ENCODE measurements at regions not wholly inside any gene's neighbourhood (a gene's known extent, or its start where the extent isn't known, plus 50 kb on each side); places are given as distances from the start of the nearest gene placed in this dataset.

GRCh38 chr18:56413862-56414261, 224.5 kb downstream of the TXNL1 start:
- H3K4me1 Mint-ChIP-seq, result peaks cover 2% of the 10 kb centered on the region

GRCh38 chr18:56412951-56413350, 225.4 kb downstream of the TXNL1 start:
- Histone ChIP-seq H3K36me3 (no peaks in the 10 kb centered on the region), H3K4me1 (peaks cover 7% of the 10 kb centered on the region), H3F3A (ENCODE audit: low read depth) (no peaks in the 10 kb centered on the region), H3K4me2 (no peak overlapping the region), H3K4me3 (no peak overlapping the region), H3K27ac (no peak overlapping the region), H4K20me1 (ENCODE audit: low read depth) (no peaks in the 10 kb centered on the region), H3K9me3 (ENCODE audit: low read depth) (no peaks in the 10 kb centered on the region), H3K9ac (no peak overlapping the region), H3K27me3 (no peaks in the 10 kb centered on the region), H3K79me2 (ENCODE audit: low read depth) (no peaks in the 10 kb centered on the region), H2AFZ (replicated peaks) (no peak overlapping the region)
- TF ChIP-seq CTCF (IDR thresholded peaks at IDR 0.05) (no peak), EZH2phosphoT487 (IDR thresholded peaks at IDR 0.05) (no peak), EZH2 (IDR thresholded peaks at IDR 0.05) (no peak)
- no peak overlapping the region for H3K27ac Mint-ChIP-seq
- no peak for DNase-seq (ENCODE audit: low spot score)
- peaks cover 9% of the 10 kb centered on the region for H3K4me1 Mint-ChIP-seq
- peaks cover 5% of the 10 kb centered on the region for H3K27me3 Mint-ChIP-seq (ENCODE audit: insufficient read depth, low read depth)
- peaks cover 25% of the 10 kb centered on the region for H3K9me3 Mint-ChIP-seq
- H3K4me3 Mint-ChIP-seq, result no peak overlapping the region
- H3K36me3 Mint-ChIP-seq, result peaks cover 11% of the 10 kb centered on the region

More at GRCh38 chr18:56413862-56414261, 224.5 kb downstream of the TXNL1 start:
- no peak overlapping the region for H3K27ac ChIP-seq
- H3K4me2 ChIP-seq, result no peak overlapping the region
- H4K20me1 ChIP-seq (ENCODE audit: low read depth), result no peaks in the 10 kb centered on the region
- no peaks in the 10 kb centered on the region for H3K4me1 ChIP-seq
- no peaks in the 10 kb centered on the region for H3K27me3 ChIP-seq
- no peaks in the 10 kb centered on the region for H3F3A ChIP-seq (ENCODE audit: low read depth)
- Mint-ChIP-seq H3K27ac (no peak overlapping the region), H3K27me3 (ENCODE audit: insufficient read depth, low read depth) (peaks cover 5% of the 10 kb centered on the region), H3K36me3 (peaks cover 11% of the 10 kb centered on the region), H3K9me3 (peaks cover 28% of the 10 kb centered on the region), H3K4me3 (no peak overlapping the region)
- TF ChIP-seq EZH2phosphoT487 (IDR thresholded peaks at IDR 0.05), result no peak
- no peak for TF ChIP-seq CTCF (IDR thresholded peaks at IDR 0.05)
- no peak for TF ChIP-seq EZH2 (IDR thresholded peaks at IDR 0.05)
- no peaks in the 10 kb centered on the region for H3K36me3 ChIP-seq
- no peak for DNase-seq (ENCODE audit: low spot score)
- no peaks in the 10 kb centered on the region for H3K9me3 ChIP-seq (ENCODE audit: low read depth)
- no peak overlapping the region for H2AFZ ChIP-seq (replicated peaks)
- no peak overlapping the region for H3K9ac ChIP-seq
- H3K4me3 ChIP-seq, result no peak overlapping the region
- H3K79me2 ChIP-seq (ENCODE audit: low read depth), result no peaks in the 10 kb centered on the region

GRCh38 chr18:56409736-56410135, 228.7 kb downstream of the TXNL1 start:
- no peaks in the 10 kb centered on the region for H3K36me3 Mint-ChIP-seq
- peaks cover 3% of the 10 kb centered on the region for H3K9me3 Mint-ChIP-seq
- DNase-seq (ENCODE audit: low spot score), result no peak
- Histone ChIP-seq H4K20me1 (ENCODE audit: low read depth) (no peaks in the 10 kb centered on the region), H2AFZ (replicated peaks) (no peak overlapping the region), H3K4me2 (no peak overlapping the region), H3K4me3 (no peak overlapping the region), H3K9ac (no peak overlapping the region), H3K36me3 (no peaks in the 10 kb centered on the region), H3K9me3 (ENCODE audit: low read depth) (no peaks in the 10 kb centered on the region), H3K79me2 (ENCODE audit: low read depth) (no peaks in the 10 kb centered on the region), H3K27me3 (no peaks in the 10 kb centered on the region), H3K27ac (no peak overlapping the region), H3F3A (ENCODE audit: low read depth) (no peaks in the 10 kb centered on the region), H3K4me1 (peaks cover 15% of the 10 kb centered on the region)
- H3K27me3 Mint-ChIP-seq (ENCODE audit: insufficient read depth, low read depth), result peaks cover 5% of the 10 kb centered on the region
- H3K27ac Mint-ChIP-seq, result no peak overlapping the region
- H3K4me1 Mint-ChIP-seq, result peaks cover 21% of the 10 kb centered on the region
- TF ChIP-seq CTCF (IDR thresholded peaks at IDR 0.05) (no peak), EZH2phosphoT487 (IDR thresholded peaks at IDR 0.05) (no peak), EZH2 (IDR thresholded peaks at IDR 0.05) (no peak)
- H3K4me3 Mint-ChIP-seq, result no peak overlapping the region
